ENCODE measurements at regions not wholly inside any gene's neighbourhood (a gene's known extent, or its start where the extent isn't known, plus 50 kb on each side); places are given as distances from the start of the nearest gene placed in this dataset.
"Not testable (repeated sequence)": the region's sequence is repeated elsewhere in the genome, so short reads cannot be mapped to it uniquely, and the experiment has no call there.

- no peak for DNase-seq (ENCODE audit: low read depth)
Measured at GRCh38 chr2:175766880-175767279, 235.2 kb downstream of the LNPK start.

- DNase-seq (ENCODE audit: low read depth): no peak
Measured at GRCh38 chr2:175755656-175756386, 246.2 kb downstream of the LNPK start.

GRCh38 chr2:175755169-175755568, 246.9 kb downstream of the LNPK start:
- no peak for DNase-seq (ENCODE audit: low read depth)

GRCh38 chr2:175750195-175750594, 251.9 kb downstream of the LNPK start:
- no peak for DNase-seq (ENCODE audit: low read depth)

GRCh38 chr2:175745911-175746310, 256.2 kb downstream of the LNPK start:
- no peak for DNase-seq (ENCODE audit: low read depth)

- no peak for DNase-seq (ENCODE audit: low read depth)
Measured at GRCh38 chr2:175744000-175744399, 258.1 kb downstream of the LNPK start.

GRCh38 chr2:175743011-175743410, 259.1 kb downstream of the LNPK start:
- DNase-seq (ENCODE audit: low read depth): no peak

- no peak for DNase-seq (ENCODE audit: low read depth)
Measured at GRCh38 chr2:175742367-175742766, 259.7 kb downstream of the LNPK start.

- DNase-seq (ENCODE audit: low read depth): no peak
Measured at GRCh38 chr2:175741164-175741563, 260.9 kb downstream of the LNPK start.

GRCh38 chr2:175737722-175738361, 264.2 kb downstream of the LNPK start:
- no peak for DNase-seq (ENCODE audit: low read depth)

GRCh38 chr2:175734686-175735085, 267.4 kb downstream of the LNPK start:
- DNase-seq (ENCODE audit: low read depth): no peak

GRCh38 chr2:175732531-175732930, 269.5 kb downstream of the LNPK start:
- DNase-seq (ENCODE audit: low read depth): no peak

- DNase-seq (ENCODE audit: low read depth): no peak
Measured at GRCh38 chr2:175730050-175730449, 272.0 kb downstream of the LNPK start.

- no peak for DNase-seq (ENCODE audit: low read depth)
Measured at GRCh38 chr2:175729049-175729706, 272.9 kb downstream of the LNPK start.

GRCh38 chr2:175728032-175728431, 274.0 kb downstream of the LNPK start:
- no peak for DNase-seq (ENCODE audit: low read depth)

GRCh38 chr2:175726223-175726622, 275.8 kb downstream of the LNPK start:
- no peak for DNase-seq (ENCODE audit: low read depth)

- DNase-seq (ENCODE audit: low read depth): no peak
Measured at GRCh38 chr2:175709248-175709647, 292.8 kb downstream of the LNPK start.

- no peak for DNase-seq (ENCODE audit: low read depth)
Measured at GRCh38 chr2:175707322-175707721, 294.7 kb downstream of the LNPK start.

- DNase-seq (ENCODE audit: low read depth): not testable (repeated sequence)
Measured at GRCh38 chr2:175704568-175704967, 297.5 kb downstream of the LNPK start.

GRCh38 chr2:175698061-175698460, 304.0 kb downstream of the LNPK start:
- DNase-seq (ENCODE audit: low read depth): no peak

GRCh38 chr2:175690113-175690837, 311.8 kb downstream of the LNPK start:
- peak; percentile 68 for DNase-seq (ENCODE audit: low read depth)

- DNase-seq (ENCODE audit: low read depth): no peak
Measured at GRCh38 chr2:175688243-175688642, 313.8 kb downstream of the LNPK start.

Data from forelimb muscle (tissue), 1 donor.